HG02571 (cell line): ENCODE measurements at regions not wholly inside any gene's neighbourhood (a gene's known extent, or its start where the extent isn't known, plus 50 kb on each side); places are given as distances from the start of the nearest gene placed in this dataset.
"Not testable (repeated sequence)": the region's sequence is repeated elsewhere in the genome, so short reads cannot be mapped to it uniquely, and the experiment has no call there.

Source experiments
- ATAC-seq: cut with Tn5 transposase; IDR thresholded peaks from one replicate; pipeline ENCODE4 v1.9.1; 2021; ENCODE audit warnings: mild to moderate bottlenecking, moderate library complexity; ENCODE audit not compliant: unreplicated experiment

GRCh38 chr5:145467446-145467845, 367.7 kb downstream of the PRELID2 start:
- ATAC-seq: no peak

GRCh38 chr5:145466533-145466932, 368.6 kb downstream of the PRELID2 start:
- no peak for ATAC-seq

GRCh38 chr5:145465474-145466263, 369.5 kb downstream of the PRELID2 start:
- ATAC-seq: no peak

GRCh38 chr5:145464171-145464570, 371.0 kb downstream of the PRELID2 start:
- no peak for ATAC-seq

GRCh38 chr5:145463634-145464033, 371.5 kb downstream of the PRELID2 start:
- no peak for ATAC-seq

GRCh38 chr5:145462525-145462924, 372.6 kb downstream of the PRELID2 start:
- no peak for ATAC-seq

GRCh38 chr5:145450286-145450885, 384.8 kb downstream of the PRELID2 start:
- no peak for ATAC-seq

- no peak for ATAC-seq
Measured at GRCh38 chr5:145449794-145450193, 385.3 kb downstream of the PRELID2 start.

GRCh38 chr5:145446875-145447274, 388.3 kb downstream of the PRELID2 start:
- not testable (repeated sequence) for ATAC-seq

GRCh38 chr5:145446412-145446811, 388.7 kb downstream of the PRELID2 start:
- ATAC-seq: no peak

- ATAC-seq: no peak
Measured at GRCh38 chr5:145445027-145445426, 390.1 kb downstream of the PRELID2 start.

- no peak for ATAC-seq
Measured at GRCh38 chr5:145443964-145444363, 391.2 kb downstream of the PRELID2 start.

- ATAC-seq: no peak
Measured at GRCh38 chr5:145443366-145443765, 391.8 kb downstream of the PRELID2 start.

- not testable (repeated sequence) for ATAC-seq
Measured at GRCh38 chr5:145442661-145443060, 392.5 kb downstream of the PRELID2 start.

GRCh38 chr5:145441228-145441627, 393.9 kb downstream of the PRELID2 start:
- no peak for ATAC-seq

GRCh38 chr5:145437627-145438026, 397.5 kb downstream of the PRELID2 start:
- no peak for ATAC-seq

- no peak for ATAC-seq
Measured at GRCh38 chr5:145433077-145433476, 402.1 kb downstream of the PRELID2 start.

GRCh38 chr5:145429170-145429569, 406.0 kb downstream of the PRELID2 start:
- ATAC-seq: no peak

- ATAC-seq: peak; percentile 59
Measured at GRCh38 chr5:145408048-145408341, 427.1 kb downstream of the PRELID2 start.

- peak; percentile 38 for ATAC-seq
Measured at GRCh38 chr5:145407300-145408047, 427.7 kb downstream of the PRELID2 start.

GRCh38 chr5:145403992-145404391, 431.1 kb downstream of the PRELID2 start:
- ATAC-seq: no peak

GRCh38 chr5:145396888-145397287, 438.3 kb downstream of the PRELID2 start:
- no peak for ATAC-seq
